Islet of Langerhans (tissue), 1 donor: ENCODE measurements at regions not wholly inside any gene's neighbourhood (a gene's known extent, or its start where the extent isn't known, plus 50 kb on each side); places are given as distances from the start of the nearest gene placed in this dataset.

Experiments
- FAIRE-seq: peaks from one replicate; lab custom pipeline; 2011; peaks lifted over from hg19 to GRCh38; lab: Jason Lieb, UNC

DNA sequence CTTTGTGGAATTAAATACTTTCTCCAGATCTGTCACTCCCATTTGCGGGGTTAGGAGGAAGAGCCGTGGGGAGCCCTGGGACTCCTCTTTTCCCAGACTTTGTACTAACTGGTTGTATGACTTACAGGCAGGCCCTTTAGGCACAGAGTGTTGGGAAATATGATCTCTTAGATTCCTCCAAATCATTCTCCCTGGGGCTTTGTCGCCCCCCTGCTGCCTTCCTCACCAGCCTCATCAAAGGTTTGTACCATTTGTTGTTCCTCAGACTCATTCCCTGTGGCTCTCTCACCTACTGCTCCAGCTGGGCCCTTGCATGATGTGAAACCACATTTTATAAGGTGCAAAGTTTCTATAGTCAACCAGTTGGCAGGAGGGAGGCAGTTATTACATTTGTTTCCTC, 56.4 kb downstream of the CRYGS start:
- FAIRE-seq, result no peak

DNA sequence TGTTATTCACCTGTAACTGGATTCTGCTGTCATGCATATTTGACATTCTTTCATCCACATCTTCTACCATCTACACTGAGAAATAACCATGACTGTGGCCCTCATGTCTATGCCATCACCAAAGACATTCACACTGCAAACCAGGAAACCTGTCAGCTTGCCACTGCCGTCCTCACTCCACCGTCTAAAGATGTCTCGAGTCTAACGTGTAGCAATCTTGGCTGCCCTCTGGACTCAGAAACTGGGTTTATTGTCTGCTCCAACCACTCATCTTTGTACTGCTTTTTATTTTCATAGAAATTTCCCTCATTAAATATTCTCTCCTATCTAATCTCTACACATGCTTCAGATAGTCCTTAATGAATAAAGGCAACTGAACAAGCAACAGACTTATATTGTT, 57.1 kb downstream of the CRYGS start:
- FAIRE-seq, result no peak

DNA sequence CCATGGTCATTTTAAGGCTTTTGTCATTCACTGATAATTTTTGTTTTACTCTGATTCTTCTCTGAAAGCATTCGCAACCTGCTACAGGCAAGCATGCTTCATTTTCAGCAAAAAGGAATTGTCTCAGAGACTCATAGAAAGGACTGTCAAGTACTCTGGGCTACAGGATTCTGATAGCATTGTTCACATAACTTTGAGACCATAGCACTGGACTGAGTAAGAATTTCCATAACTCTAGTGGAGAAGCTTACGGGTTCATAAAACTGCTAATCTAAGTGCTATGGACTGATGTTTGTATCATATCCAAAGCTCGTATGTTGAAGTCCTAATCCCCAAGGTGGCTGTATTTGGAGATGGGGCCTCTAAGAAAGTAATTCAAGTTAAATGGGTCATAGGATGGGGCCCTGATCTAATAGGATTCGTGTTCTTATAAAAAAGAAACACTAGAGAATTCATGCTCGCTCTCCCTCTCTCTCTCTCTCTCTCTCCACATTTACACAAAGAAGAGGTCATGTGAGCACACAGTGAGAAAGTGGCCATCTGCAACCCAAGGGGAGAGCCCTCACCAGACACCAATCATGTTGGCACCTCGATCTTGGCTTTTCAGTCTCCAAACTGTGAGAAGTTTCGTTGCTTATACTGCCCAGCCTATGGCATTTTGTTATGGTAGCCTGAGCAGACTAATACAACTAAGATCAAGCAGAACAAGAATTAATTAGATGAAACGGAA, 60.4 kb downstream of the CRYGS start:
- FAIRE-seq, result no peak

DNA sequence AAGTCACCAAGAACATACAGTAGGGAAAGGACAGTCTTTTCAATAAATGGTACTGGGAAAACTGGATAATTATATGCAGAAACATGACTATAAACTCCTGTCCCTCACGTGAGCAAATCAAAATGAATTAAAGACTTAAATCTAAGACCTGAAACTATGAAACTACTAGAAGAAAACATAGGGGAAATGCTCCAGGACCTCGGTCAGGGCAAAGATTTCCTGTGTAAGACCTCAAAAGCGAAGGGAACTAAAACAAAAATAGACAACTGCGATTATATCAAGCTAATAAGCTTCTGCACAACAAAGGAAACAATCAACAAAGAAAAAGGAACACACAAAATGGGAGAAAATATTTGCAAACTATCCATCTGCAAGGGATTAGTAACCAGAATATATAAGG, 62.7 kb downstream of the CRYGS start:
- no peak for FAIRE-seq

DNA sequence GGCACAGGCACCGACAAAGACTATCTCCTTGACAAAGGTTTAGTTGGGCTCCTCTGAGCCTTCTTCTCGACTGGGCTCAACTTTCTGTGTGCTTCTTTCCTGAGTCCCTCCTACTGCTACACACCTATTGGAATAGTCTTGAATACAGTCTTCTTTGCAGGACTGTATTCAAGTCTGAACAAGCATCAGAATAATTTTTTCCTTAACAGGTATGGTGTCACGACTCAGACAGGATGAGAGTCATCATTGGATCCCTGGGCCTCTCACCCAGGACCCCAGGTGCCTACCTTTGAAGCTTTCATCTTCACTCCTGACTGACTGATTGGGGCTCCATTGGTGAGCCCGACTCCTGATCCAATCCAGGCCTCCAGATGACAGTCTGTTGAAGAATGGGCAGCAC, 66.3 kb downstream of the CRYGS start:
- no peak for FAIRE-seq

DNA sequence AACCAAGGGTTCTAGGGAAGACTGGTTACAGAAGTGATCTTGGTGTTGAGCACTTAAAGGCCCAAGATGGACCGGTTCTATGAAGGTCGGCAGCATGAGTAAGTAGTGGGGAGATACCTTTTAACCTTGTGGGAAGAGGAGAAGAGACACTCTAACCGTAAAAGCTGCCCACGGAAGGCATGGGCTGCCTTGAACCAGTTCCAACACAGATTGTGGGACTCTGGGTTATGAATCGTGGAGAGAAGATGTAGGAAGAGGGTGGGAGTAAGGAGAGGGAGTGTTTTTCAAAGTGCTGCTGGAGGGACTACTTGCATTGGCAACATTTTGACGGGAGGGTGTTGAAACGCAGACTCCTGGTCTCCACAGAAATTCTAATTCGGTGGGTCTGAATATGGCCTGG, 67.1 kb downstream of the CRYGS start:
- FAIRE-seq, result no peak

DNA sequence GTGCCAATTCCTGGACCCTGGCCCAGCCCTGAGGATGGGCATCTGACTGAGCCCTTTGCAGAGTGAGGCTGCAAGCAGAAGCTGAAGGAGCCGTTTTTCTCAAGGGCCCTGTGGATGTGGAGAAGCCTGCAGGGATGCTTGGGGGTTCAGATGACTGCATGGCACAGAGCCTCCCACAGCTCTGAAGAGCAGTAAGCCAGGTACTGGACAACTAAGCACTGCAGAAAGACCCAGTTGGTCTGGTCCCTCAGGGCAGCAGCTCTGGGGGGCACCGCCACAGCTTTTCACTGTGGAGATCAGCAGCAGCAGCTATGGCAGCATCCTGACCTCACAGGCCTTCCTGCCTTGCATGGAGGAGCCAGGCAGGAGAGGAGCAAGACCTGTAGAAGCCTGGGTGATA, 67.6 kb downstream of the CRYGS start:
- FAIRE-seq, result no peak

DNA sequence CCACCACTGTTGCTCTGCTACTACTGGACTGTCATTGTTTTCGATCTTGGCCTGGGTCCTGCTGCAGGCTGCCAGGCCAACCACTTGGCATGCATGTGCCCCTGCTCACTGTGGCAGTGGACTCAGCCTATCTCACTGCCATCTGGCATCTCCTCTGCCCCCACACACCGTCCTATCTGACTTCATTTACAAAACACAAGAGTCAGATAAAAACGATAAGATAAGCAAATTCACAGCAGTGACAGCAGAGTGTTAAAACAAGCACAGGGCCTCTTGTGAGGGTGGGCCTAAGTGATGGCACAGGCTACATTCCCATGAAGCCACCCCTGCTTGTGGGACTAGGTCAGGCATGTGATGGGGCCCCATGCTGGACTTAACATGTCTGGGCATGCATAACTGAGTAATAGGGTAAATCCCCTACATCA, 68.1 kb downstream of the CRYGS start:
- no peak for FAIRE-seq

DNA sequence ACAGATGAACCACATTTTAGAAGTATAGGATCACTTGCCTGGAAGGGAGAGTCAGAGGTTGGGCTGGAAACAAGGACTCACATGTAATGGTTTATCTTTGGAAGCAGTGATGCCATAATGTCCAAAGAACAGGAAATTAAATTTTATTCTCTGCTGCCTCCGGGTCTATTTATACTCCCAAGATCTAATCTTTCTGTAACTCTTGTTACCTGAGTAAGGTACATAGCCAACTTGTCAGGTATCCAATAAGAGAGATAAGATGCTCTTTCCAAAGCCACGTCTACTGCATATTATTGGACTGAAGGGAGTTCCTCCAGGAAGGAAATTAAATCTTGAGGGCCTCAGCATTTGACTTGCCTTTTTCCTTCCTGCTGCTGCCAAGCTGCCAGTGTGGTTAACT, 71.0 kb downstream of the CRYGS start:
- FAIRE-seq, result no peak

DNA sequence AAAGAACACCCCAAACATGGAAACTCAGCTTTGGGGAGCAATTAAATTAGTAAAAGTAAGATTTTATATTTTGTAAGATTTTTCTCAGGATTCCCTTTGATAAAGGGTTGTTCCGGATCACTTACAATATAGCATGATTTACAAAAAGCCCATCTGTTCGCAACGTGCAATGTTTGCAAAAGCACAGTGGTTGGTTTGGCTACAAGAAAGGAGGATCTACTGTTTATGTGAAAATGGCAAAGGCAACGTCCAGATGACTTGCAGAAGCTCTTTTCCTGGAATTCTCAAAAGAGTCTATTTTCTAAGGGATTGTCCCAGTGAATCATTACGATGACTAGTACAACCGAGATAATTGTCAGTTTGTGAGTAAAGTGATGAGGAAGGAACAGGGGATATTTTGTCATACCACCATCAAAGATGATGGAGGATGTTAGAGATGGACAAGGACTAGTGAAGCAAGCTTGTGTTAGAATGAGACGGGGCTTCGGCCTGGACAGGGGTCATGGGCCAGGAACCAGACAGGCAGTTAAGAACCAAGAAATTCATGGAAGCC, 71.6 kb downstream of the CRYGS start:
- no peak for FAIRE-seq

DNA sequence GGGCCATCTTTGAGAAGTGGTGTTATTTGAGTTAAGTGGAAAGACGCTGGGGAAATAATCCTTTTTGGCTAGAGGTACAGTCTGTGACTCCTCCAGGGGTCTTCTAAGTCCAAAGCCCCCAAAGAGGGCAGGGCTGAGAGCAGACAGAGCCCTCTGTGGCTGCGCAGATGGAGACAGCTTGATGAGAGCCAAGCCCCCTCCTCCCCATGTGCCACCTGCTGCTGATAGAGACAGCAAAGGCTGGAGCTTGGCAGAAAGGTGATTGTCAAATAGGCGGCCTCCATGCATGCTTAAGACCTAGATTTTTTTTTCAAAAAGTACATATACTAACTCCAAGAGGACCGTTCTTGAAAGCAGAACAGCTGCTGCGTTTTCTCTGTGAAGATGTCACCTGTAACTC, 72.4 kb downstream of the CRYGS start:
- no peak for FAIRE-seq

DNA sequence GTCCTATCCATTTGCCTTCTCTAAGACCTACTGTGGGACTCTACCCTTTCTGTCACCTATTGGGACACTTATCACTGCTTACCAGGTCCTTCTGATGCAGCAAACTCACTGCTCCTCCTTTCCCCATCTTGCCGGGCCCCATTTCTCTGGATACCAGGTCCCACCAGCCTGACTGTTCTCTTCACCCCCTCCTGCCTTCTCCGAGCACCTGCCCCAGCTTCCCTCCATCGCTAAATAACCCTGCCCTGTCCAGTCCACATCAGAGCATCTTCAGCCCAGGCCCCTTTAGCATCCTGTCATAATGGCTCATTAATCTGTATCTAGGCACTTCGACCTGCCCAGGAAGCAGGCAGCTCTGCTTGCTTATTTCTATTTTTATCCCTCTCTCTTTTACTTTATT, 74.7 kb downstream of the CRYGS start:
- no peak for FAIRE-seq

DNA sequence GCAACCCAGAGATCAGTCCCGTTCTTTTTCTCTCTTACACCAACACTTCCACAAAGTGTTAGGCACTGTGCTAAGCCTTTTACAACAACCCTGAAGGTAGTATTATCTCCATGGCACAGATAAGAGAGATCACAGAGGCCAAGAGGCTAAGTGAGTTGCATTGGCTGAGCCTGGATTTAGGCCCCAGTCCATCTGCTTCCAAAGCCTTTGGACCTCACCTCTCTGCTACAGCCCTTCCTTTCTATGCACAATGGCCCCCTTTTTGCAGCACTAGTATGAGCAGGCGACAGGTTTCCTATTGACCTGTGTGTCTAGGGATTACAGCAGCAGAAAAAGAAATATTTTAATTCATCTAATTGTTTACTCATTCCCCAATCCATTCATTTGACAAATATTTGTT, 76.2 kb downstream of the CRYGS start:
- no peak for FAIRE-seq

DNA sequence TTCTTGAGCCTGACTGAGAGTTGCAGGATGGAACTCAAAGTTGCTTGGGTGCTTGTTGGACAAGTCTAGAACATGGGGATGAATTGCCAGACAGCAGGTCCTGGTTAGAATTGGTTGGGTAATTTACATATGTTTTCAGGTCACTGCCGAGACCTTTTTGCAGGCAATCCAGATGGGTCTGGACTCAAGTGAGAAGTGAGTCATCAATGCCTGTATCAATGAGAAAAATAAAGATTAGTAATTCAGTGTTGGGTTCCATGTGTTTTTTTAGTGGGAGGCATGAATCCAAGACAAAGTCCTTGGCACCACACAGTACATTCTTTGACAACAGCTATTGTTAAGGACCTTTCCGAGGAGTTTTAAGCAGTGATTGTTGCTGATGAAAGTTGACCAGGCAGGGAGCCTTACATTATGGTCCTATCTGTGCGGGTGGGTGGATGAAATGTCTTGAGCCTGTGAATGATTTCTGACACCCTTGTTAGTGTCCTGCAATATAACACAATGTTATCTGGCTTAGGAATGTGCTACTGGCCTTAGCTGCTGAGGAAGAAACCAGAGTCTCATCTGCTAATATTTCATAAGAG, 77.7 kb downstream of the CRYGS start:
- FAIRE-seq, result no peak

DNA sequence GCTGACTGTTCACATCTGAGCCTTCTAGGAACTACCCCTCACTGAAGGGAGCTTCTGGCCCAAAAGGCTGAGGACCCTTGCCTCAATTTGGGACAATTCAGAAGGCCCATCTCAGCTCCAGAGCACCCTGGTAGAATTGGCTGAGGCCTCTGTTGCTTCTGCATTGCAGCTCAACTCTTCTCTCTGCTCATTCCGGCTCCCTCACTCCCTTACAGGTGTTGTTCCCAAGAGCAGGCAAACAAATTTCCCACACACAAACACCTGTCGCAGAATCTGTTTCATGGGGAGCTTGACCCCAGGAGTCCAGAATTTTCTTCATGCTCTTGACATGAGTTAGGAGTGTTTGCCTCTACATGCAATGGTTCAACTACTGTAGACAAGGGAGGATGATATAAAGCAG, 78.7 kb downstream of the CRYGS start:
- no peak for FAIRE-seq

DNA sequence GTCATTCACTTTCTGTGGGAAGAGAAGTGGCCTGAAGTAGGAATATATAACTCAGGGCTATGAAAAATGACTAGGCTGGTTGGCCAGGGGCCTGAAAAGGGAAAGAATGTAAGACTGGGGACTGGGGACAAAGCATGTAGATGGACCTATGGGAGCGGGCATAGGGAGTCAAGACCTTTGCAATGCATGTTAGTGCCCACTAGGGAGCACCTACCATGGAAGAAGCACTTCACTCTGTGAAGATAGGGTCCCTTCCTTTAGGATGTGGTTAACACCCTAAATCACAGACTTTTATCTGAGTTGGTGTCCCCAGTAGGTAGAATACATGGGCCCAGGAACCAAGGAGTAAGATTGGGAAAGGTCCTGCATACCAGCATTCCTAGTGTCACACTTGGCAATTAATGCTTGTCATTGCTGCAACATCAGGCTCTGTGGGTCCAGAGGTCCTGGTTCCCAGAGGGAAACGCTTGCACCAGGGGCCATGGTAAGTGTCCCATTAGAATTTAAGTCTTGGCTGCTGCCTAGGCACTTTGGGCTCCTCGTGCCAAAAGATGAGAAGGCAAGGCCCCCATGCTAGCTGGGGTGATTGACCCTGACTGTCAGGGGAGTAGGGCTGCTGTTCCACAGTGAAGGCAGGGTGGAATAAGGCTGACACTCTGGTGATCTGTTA, 79.6 kb downstream of the CRYGS start:
- no peak for FAIRE-seq

DNA sequence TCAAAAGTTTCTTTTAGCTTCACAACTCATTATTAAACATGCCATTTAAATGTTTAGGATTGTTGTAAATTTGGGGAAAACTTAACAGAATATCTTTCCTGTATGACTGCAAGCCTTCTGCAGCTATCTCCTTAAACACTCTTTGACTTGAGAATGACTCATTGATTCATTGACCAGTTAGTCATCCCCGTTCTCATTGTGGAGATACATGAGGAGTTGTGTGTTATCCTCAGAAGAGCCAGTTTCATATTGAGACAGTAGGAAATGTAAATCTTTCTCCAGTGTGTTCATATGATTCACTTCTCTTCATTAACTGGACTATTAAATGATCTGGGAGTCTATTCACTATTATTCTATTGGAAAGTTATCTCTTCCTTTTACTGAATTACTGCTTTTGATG, 83.0 kb downstream of the CRYGS start:
- FAIRE-seq, result no peak

DNA sequence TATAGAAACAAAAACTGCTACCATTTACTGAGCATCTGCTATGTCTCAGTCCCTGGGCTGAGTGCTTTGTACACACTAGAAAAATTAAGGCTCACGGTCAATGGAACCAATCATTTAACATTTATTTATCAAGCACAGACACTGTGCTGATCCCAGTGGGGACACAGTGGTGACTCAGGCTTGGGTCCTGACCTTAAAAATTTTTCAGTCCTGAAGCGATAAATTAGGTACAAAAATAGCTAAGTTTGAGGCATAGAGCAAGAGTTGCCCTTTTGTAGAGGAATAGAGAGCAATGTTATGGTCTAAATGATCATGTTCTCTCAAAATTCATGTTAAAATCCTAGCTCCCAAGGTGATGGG, 85.1 kb downstream of the CRYGS start:
- FAIRE-seq, result no peak

DNA sequence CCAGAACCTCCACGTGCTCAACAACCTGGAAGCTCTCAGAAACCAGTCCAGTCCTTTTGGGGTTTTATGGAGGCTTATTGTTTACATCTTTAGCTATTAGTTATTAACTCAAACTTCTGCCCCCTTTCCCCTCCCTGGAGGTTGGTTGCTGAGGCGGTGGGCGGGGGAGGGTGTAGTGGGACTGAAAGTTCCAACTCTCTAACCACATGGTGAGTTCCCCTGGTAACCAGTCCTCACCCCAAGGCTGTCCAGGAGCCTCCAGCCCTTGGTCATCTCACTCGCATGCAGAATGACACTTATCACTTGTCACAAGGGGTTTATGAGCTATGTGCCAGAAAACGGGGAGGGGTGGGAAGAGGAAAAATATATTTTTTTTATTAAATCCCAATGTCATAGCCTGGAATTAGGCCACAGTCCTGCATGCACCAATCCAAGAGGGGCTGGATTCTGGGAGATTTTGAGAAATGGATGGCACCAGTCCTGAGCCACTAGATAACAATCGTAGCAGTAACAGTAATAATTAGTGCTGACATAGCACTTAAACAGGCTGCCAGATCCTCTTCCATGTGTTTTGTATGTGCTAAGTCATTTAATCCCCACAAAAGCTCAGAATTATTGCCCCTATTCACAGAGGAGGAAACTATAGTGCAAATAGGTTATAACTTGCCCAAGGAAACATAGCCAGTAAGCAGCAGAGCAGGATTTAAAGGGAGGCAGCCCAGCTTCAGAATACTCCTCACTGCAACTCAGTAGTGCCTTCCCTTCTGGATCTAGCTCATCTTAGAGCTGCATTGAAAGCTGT, 85.7 kb downstream of the CRYGS start:
- FAIRE-seq, result no peak

DNA sequence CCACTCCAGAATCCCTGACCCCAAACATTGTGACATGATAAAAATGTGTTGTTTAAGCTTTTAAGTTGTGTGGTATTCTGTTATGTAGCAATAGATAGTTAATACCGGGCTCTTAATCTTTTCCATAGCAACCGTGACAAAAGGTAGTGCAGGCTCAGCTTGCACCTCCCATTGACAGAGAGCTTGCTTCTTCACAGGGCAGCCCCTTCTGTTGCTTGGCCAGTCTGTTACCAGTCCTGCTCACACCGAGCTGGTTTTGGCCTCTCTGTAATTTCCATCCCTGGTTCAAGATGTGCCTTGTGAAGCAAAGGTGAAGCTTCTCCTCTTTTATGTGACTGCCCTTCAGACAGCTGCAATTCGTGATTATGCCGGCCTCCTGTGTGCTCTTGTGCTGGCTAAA, 86.9 kb downstream of the CRYGS start:
- FAIRE-seq, result no peak

DNA sequence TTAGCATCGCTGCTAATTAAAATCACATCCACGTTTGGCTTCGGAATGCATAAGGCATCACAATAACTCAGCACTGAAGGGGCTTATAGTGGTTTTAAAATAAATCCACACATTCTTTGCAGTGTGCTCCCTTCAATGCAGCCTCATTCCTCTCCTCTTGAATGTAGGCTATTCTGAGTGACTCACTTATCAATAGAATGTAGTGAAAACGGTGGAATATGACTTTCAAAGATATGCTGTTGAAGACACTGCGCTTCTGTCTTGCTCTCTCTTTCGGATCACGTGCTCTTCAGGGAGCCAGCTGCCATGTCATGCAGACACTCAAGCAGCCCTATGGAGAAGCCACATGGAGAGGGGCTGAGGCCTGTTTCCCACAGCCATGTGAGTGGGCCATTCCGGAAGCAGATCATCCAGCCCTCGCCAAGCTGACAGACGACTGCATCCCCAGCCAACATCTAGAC, 87.4 kb downstream of the CRYGS start:
- FAIRE-seq, result no peak

DNA sequence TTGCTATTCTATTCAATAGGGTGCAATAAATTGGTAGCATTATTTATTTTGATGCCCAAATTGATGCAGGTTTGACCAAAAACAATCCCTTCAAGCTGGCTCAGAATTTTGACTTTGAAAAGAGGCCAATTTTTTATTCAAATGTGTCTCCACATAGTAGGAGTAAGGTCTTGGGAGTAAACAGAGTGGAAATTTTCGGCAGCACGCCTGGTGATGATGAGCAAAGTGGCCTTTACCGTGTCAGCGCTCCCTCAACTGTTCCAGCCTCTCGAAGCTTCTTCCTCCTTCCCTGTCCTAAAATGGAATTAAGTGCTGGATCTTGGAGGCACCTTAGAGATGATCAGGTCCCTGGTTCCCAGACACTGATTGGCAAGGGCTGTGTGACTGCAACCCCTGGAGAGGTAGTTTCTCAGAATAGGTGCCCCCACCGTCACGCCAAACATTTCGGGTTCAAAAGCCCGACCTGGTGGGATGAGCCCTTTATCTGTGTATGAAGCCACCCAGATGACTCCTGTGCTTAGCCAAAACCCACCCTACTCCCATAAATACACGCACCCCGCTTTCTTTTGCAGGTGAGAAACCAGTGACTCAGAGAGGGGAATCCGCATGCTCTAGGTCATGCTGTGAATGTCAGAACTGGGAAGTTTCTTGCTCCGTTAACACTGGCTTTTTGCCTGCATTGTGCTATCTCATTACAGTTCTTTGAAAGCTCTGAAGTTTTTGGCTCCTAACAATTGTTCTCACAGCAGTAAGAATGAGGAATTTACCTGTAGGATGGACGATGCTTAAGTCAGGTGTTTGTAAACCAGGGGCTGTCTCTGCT, 89.1 kb downstream of the CRYGS start:
- FAIRE-seq, result no peak
